ENCODE measurements at regions not wholly inside any gene's neighbourhood (a gene's known extent, or its start where the extent isn't known, plus 50 kb on each side); places are given as distances from the start of the nearest gene placed in this dataset.

GRCh38 chr9:23172979-23173637 is 652.9 kb downstream of the ELAVL2 start:
- no peak for TF ChIP-seq CTCF (conservative IDR thresholded peaks at IDR 0.05)
- no peak overlapping the region for H3K27ac ChIP-seq

- TF ChIP-seq CTCF (conservative IDR thresholded peaks at IDR 0.05): no peak
- no peak overlapping the region for H3K27ac ChIP-seq
Observed at GRCh38 chr9:23194281-23194680, 631.8 kb downstream of the ELAVL2 start.

GRCh38 chr9:23215688-23216087 is 610.4 kb downstream of the ELAVL2 start:
- H3K27ac ChIP-seq: no peak overlapping the region
- no peak for TF ChIP-seq CTCF (conservative IDR thresholded peaks at IDR 0.05)

- H3K27ac ChIP-seq: no peak overlapping the region
- no peak for TF ChIP-seq CTCF (conservative IDR thresholded peaks at IDR 0.05)
Observed at GRCh38 chr9:23219471-23219870, 606.6 kb downstream of the ELAVL2 start.

GRCh38 chr9:23220171-23220570 is 605.9 kb downstream of the ELAVL2 start:
- H3K27ac ChIP-seq: no peak overlapping the region
- TF ChIP-seq CTCF (conservative IDR thresholded peaks at IDR 0.05): no peak

GRCh38 chr9:23220957-23221356 is 605.1 kb downstream of the ELAVL2 start:
- no peak overlapping the region for H3K27ac ChIP-seq
- no peak for TF ChIP-seq CTCF (conservative IDR thresholded peaks at IDR 0.05)

GRCh38 chr9:23229890-23230317 is 596.1 kb downstream of the ELAVL2 start:
- H3K27ac ChIP-seq: no peak overlapping the region
- no peak for TF ChIP-seq CTCF (conservative IDR thresholded peaks at IDR 0.05)
